Trophoblast cell (in vitro differentiated cells and primary cell): ENCODE measurements at regions not wholly inside any gene's neighbourhood (a gene's known extent, or its start where the extent isn't known, plus 50 kb on each side); places are given as distances from the start of the nearest gene placed in this dataset.

ENCODE experiments used
- DNase-seq, 2 donors: peaks; one replicate each; pipeline ENCODE4 v3.0.0-alpha.2; 2016
- H2AFZ ChIP-seq: 2 replicates; pipeline ENCODE4 v1.6.1; 2013; ENCODE audit warnings: low read length, moderate library complexity, mild to moderate bottlenecking; ENCODE audit not compliant: insufficient read depth, poor library complexity
- H2AK5ac ChIP-seq: 2 replicates; pipeline ENCODE4 v1.6.1; 2013; ENCODE audit warnings: mild to moderate bottlenecking, low read length
- H2BK120ac ChIP-seq: 2 replicates; pipeline ENCODE4 v1.6.1; 2013; ENCODE audit warnings: low read length, mild to moderate bottlenecking, moderate library complexity; ENCODE audit not compliant: insufficient read depth, poor library complexity
- H2BK12ac ChIP-seq: 2 replicates; pipeline ENCODE4 v1.6.1; 2013; ENCODE audit warnings: mild to moderate bottlenecking, low read length, moderate library complexity
- H2BK5ac ChIP-seq: 2 replicates; pipeline ENCODE4 v1.6.1; 2013; ENCODE audit warnings: low read length, low read depth, moderate library complexity, mild to moderate bottlenecking; ENCODE audit not compliant: poor library complexity
- H3K14ac ChIP-seq: 2 replicates; pipeline ENCODE4 v1.6.1; 2013; ENCODE audit warnings: mild to moderate bottlenecking, low read length
- H3K18ac ChIP-seq: 2 replicates; pipeline ENCODE4 v1.6.1; 2013; ENCODE audit warnings: mild to moderate bottlenecking, low read length
- H3K23ac ChIP-seq: 2 replicates; pipeline ENCODE4 v1.6.1; 2013; ENCODE audit warnings: low read length
- H3K27ac ChIP-seq: 2 replicates; pipeline ENCODE4 v1.5.1; 2013; ENCODE audit warnings: low read depth, mild to moderate bottlenecking, inconsistent platforms, low read length, moderate library complexity
- H3K27me3 ChIP-seq: 2 replicates; pipeline ENCODE4 v1.6.1; 2013; ENCODE audit warnings: inconsistent platforms, mild to moderate bottlenecking, low read length, moderate library complexity; ENCODE audit not compliant: insufficient read depth
- H3K36me3 ChIP-seq, 2 experiments: 1 replicate in 1 of 2; 2 replicates in 1 of 2; pipeline ENCODE4 v1.6.1; 2013; ENCODE audit warnings: low read length in 2 of 2, mild to moderate bottlenecking in 2 of 2, moderate library complexity in 1 of 2; ENCODE audit not compliant: insufficient read depth in 2 of 2, control insufficient read depth in 1 of 2
- H3K4ac ChIP-seq: 2 replicates; pipeline ENCODE4 v1.6.1; 2013; ENCODE audit warnings: low read depth, mild to moderate bottlenecking, low read length, moderate library complexity
- H3K4me1 ChIP-seq, 2 experiments: 1 replicate in 1 of 2; 2 replicates in 1 of 2; pipeline ENCODE4 v1.6.1; 2013; ENCODE audit warnings: low read length in 2 of 2, mild to moderate bottlenecking in 2 of 2, moderate library complexity in 1 of 2; ENCODE audit not compliant: insufficient read depth in 2 of 2, control insufficient read depth in 1 of 2
- H3K4me2 ChIP-seq: 2 replicates; pipeline ENCODE4 v1.6.1; 2013; ENCODE audit warnings: inconsistent platforms, mild to moderate bottlenecking, low read length, moderate library complexity
- H3K4me3 ChIP-seq: 2 replicates; pipeline ENCODE4 v1.5.1; 2013; ENCODE audit warnings: mild to moderate bottlenecking, low read depth, low read length, inconsistent platforms
- H3K79me1 ChIP-seq: one replicate; pipeline ENCODE4 v1.6.1; 2013; ENCODE audit warnings: low read length
- H3K79me2 ChIP-seq: 2 replicates; pipeline ENCODE4 v1.6.1; 2013; ENCODE audit warnings: low read length, mild to moderate bottlenecking; ENCODE audit not compliant: control insufficient read depth, insufficient read depth, poor library complexity
- H3K9ac ChIP-seq: 2 replicates; pipeline ENCODE4 v1.6.1; 2013; ENCODE audit warnings: mild to moderate bottlenecking, low read length
- H3K9me3 ChIP-seq: 2 replicates; pipeline ENCODE4 v1.6.1; 2013; ENCODE audit warnings: low read depth, mild to moderate bottlenecking, control low read depth, inconsistent platforms, low read length; ENCODE audit not compliant: insufficient read depth
- H4K12ac ChIP-seq: 2 replicates; pipeline ENCODE4 v1.6.1; 2013; ENCODE audit warnings: low read depth, mild to moderate bottlenecking, low read length, moderate library complexity
- H4K8ac ChIP-seq: 2 replicates; pipeline ENCODE4 v1.6.1; 2013; ENCODE audit warnings: low read depth, mild to moderate bottlenecking, low read length, moderate library complexity
- H4K91ac ChIP-seq: one replicate; pipeline ENCODE4 v1.6.1; 2013; ENCODE audit warnings: low read depth, mild to moderate bottlenecking, low read length, moderate library complexity
- WGBS: extraction: QIAGEN DNeasy Blood & Tissue Kit; methylation state at CpG from one replicate; pipeline ENCODE4 v1.1.7; 2013; ENCODE audit warnings: missing lambda C conversion rate; ENCODE audit not compliant: insufficient read length, insufficient coverage; ENCODE audit errors: extremely low coverage; 5-methylcytosine and 5-hydroxymethylcytosine counted together

DNA sequence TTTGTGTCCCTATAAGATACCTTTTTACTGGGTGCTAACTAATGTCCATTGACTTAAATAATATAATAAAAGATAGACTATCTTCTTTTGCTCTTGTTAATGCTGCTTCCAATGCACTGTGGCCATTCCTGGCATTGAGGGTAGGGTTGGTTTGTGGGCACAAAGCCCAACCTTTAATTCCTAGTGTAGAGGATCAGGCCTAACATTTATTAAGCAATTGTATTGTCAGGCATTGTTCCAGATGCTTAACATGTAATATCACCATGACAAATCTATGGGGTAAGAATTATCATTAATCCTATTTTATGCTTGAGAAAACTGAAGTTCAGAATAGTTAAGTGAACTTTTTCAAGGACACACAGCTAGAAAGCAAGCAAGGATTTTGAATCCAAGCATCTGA lies 60.4 kb upstream of the GPBP1 start:
- no peak overlapping the region for H3K18ac ChIP-seq
- no peak overlapping the region for H4K12ac ChIP-seq
- H4K91ac ChIP-seq = no peak overlapping the region
- no peak overlapping the region for H3K4me2 ChIP-seq
- no peak overlapping the region for H3K4ac ChIP-seq
- no peaks in the 10 kb centered on the region for H3K4me1 ChIP-seq
- no peak overlapping the region for H3K23ac ChIP-seq
- no peak overlapping the region for H3K4me3 ChIP-seq
- H3K79me1 ChIP-seq = no peaks in the 10 kb centered on the region
- no peaks in the 10 kb centered on the region for H3K79me2 ChIP-seq
- no peak for DNase-seq
- no peaks in the 10 kb centered on the region for H3K9me3 ChIP-seq
- H2AFZ ChIP-seq = no peak overlapping the region
- H3K14ac ChIP-seq = no peak overlapping the region
- no peak overlapping the region for H2BK12ac ChIP-seq
- no peak overlapping the region for H3K27ac ChIP-seq
- H2AK5ac ChIP-seq = no peak overlapping the region
- no peak overlapping the region for H3K9ac ChIP-seq
- H2BK120ac ChIP-seq = no peak overlapping the region
- no peak overlapping the region for H4K8ac ChIP-seq
- no peaks in the 10 kb centered on the region for H3K27me3 ChIP-seq
- H3K36me3 ChIP-seq = no peaks in the 10 kb centered on the region
- H2BK5ac ChIP-seq = no peak overlapping the region

DNA sequence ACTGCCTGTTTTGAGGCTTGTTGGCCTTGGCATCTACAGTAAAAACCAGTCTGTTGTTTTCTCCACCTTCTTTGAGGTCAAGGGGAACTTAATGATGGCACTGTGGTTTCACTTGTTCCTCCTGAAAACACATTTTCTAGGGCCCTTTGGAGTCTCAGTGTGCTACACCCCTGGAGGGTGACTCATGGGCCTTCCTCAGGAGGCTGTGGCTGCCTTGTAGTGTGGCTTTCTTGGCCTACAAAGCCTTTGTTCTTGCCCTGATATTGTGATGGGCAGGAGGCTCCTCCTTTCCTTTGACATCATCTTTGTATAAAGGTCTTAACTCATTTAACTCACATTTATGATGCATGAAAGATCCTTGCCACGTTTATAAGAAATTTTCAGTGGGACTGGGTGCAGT lies 56.3 kb upstream of the GPBP1 start:
- no CpG with 5 or more reads among the region's 1 CpG for WGBS
- H3K18ac ChIP-seq = no peak overlapping the region
- no peak overlapping the region for H2BK5ac ChIP-seq
- no peak overlapping the region for H2BK12ac ChIP-seq
- no peak overlapping the region for H3K14ac ChIP-seq
- no peak overlapping the region for H3K9ac ChIP-seq
- H3K27me3 ChIP-seq = no peaks in the 10 kb centered on the region
- H4K8ac ChIP-seq = no peak overlapping the region
- H2BK120ac ChIP-seq = no peak overlapping the region
- DNase-seq = no peak
- H3K27ac ChIP-seq = no peak overlapping the region
- no peak overlapping the region for H3K4ac ChIP-seq
- no peaks in the 10 kb centered on the region for H3K4me1 ChIP-seq
- no peaks in the 10 kb centered on the region for H3K79me2 ChIP-seq
- H3K4me2 ChIP-seq = no peak overlapping the region
- H3K36me3 ChIP-seq = no peaks in the 10 kb centered on the region
- H3K23ac ChIP-seq = no peak overlapping the region
- H4K12ac ChIP-seq = no peak overlapping the region
- no peak overlapping the region for H3K4me3 ChIP-seq
- no peaks in the 10 kb centered on the region for H3K9me3 ChIP-seq
- no peaks in the 10 kb centered on the region for H3K79me1 ChIP-seq
- no peak overlapping the region for H2AK5ac ChIP-seq
- H4K91ac ChIP-seq = no peak overlapping the region
- no peak overlapping the region for H2AFZ ChIP-seq

DNA sequence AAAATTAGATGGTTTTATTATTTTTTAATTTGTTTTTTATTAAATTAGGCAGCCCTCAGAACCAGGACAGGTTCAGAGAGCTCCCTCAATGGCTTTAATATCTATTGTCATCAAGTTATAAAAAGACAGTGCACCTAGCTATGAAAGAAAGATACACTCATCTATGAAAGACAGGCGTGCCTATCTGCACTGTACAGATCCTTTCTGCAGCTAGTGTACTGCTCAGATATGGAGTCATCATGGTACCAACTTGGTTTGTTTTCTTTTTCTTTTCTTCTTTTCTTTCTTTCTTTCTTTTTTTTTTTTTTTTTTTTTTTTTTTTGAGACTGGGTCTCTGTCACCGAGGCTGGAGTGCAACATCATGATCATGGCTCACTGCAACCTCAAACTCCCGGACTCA lies 54.8 kb upstream of the GPBP1 start:
- Histone ChIP-seq H2BK5ac (no peak overlapping the region), H3K4me1 (no peaks in the 10 kb centered on the region), H3K23ac (no peak overlapping the region), H3K79me2 (no peaks in the 10 kb centered on the region), H3K9me3 (no peaks in the 10 kb centered on the region), H4K91ac (no peak overlapping the region), H3K14ac (no peak overlapping the region), H2AK5ac (no peak overlapping the region), H3K4me2 (no peak overlapping the region), H3K4ac (no peak overlapping the region), H2BK12ac (no peak overlapping the region), H2BK120ac (no peak overlapping the region), H4K8ac (no peak overlapping the region), H3K36me3 (no peaks in the 10 kb centered on the region), H3K27me3 (no peaks in the 10 kb centered on the region), H3K27ac (no peak overlapping the region), H4K12ac (no peak overlapping the region), H3K4me3 (no peak overlapping the region), H2AFZ (no peak overlapping the region), H3K18ac (no peak overlapping the region), H3K9ac (no peak overlapping the region), H3K79me1 (no peaks in the 10 kb centered on the region)
- WGBS = no CpG with 5 or more reads among the region's 3 CpGs
- DNase-seq = no peak

DNA sequence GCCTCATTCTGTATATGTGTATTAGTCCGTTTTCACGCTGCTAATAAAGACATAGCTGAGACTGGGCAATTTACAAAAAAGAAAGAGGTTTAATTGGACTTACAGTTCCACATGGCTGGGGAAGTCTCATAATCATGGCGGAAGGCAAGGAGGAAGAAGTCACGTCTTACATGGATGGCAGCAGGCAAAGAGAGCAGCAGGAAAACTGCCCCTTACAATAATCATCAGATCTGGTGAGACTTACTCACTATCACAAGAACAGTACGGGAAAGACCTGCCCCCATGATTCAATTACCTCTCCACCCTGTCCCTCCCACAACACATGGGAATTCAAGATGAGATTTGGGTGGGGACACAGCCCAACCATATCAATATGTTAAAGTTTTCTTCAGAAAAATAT lies 49.8 kb upstream of the GPBP1 start:
- Histone ChIP-seq H3K4me1 (peaks cover 0 to 1% of the 10 kb centered on the region in 2 experiments), H4K12ac (no peak overlapping the region), H4K8ac (no peak overlapping the region)

More for the DNA sequence above, 49.8 kb upstream of the GPBP1 start:
- H3K4me2 ChIP-seq = no peak overlapping the region
- DNase-seq = no peak
- H4K91ac ChIP-seq = no peak overlapping the region
- no peak overlapping the region for H2BK120ac ChIP-seq
- no peak overlapping the region for H2BK12ac ChIP-seq
- H3K9me3 ChIP-seq = no peaks in the 10 kb centered on the region
- no peak overlapping the region for H3K4ac ChIP-seq
- no peaks in the 10 kb centered on the region for H3K36me3 ChIP-seq
- no peaks in the 10 kb centered on the region for H3K79me1 ChIP-seq
- H2AFZ ChIP-seq = no peak overlapping the region
- H3K27ac ChIP-seq = no peak overlapping the region
- H3K9ac ChIP-seq = no peak overlapping the region
- H3K79me2 ChIP-seq = no peaks in the 10 kb centered on the region
- H3K4me3 ChIP-seq = no peak overlapping the region
- H3K23ac ChIP-seq = no peak overlapping the region
- WGBS = no CpG with 5 or more reads among the region's 5 CpGs
- H3K14ac ChIP-seq = no peak overlapping the region
- H3K18ac ChIP-seq = no peak overlapping the region
- no peaks in the 10 kb centered on the region for H3K27me3 ChIP-seq
- H2BK5ac ChIP-seq = no peak overlapping the region
- H2AK5ac ChIP-seq = no peak overlapping the region
